ENCODE measurements at regions not wholly inside any gene's neighbourhood (a gene's known extent, or its start where the extent isn't known, plus 50 kb on each side); places are given as distances from the start of the nearest gene placed in this dataset.
"Not testable (repeated sequence)": the region's sequence is repeated elsewhere in the genome, so short reads cannot be mapped to it uniquely, and the experiment has no call there.

- DNase-seq (ENCODE audit: low spot score) = no peak
- intact Hi-C loops (cut with DNase I) = no loop called here
Measured at GRCh38 chr17:63019138-63019873, 53.3 kb downstream of the TANC2 start.

- intact Hi-C loops (cut with DNase I) = no loop called here
- no peak for DNase-seq (ENCODE audit: low spot score)
Measured at GRCh38 chr17:63022567-63022966, 56.5 kb downstream of the TANC2 start.

GRCh38 chr17:63023049-63023448 lies 57.0 kb downstream of the TANC2 start:
- intact Hi-C loops (cut with DNase I) = no loop called here
- no peak for DNase-seq (ENCODE audit: low spot score)

DNA sequence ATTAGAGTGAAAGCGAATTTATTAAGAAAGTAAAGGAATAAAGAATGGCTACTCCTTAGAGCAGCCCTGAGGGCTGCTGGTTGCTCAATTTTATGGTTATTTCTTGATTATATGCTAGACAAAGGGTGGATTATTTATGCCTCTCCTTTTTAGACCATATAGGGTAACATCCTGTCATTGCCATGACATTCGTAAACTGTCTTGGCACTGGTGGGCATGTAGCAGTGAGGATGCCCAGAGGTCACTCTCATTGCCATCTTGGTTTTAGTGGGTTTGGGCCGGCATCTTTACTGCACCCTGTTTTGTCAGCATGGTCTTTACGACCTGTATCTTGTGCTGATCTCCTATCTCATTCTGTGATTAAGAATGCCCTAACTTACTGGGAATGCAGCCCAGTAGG lies 58.2 kb downstream of the TANC2 start:
- no peak for DNase-seq (ENCODE audit: low spot score)
- intact Hi-C loops (cut with DNase I) = no loop called here

DNA sequence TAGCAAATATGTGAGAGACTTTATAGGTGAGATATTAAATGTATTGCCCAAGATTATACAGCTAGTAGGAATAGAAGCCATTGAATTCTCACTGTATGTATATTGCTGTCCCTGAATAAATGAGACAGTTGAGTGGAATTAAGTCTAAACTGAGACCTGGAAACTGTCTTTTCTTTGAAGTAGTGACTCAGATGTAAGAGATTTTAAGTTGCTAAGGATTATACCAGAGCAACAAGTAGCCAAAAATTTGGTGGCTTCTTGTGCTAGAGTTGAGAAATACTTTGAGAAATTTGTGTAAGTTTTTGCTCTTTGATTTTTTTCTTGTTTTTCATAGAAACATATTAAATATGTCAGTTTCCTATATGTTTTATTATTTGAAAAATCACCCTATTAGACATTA lies 58.7 kb downstream of the TANC2 start:
- DNase-seq (ENCODE audit: low spot score) = no peak
- intact Hi-C loops (cut with DNase I) = no loop called here

DNA sequence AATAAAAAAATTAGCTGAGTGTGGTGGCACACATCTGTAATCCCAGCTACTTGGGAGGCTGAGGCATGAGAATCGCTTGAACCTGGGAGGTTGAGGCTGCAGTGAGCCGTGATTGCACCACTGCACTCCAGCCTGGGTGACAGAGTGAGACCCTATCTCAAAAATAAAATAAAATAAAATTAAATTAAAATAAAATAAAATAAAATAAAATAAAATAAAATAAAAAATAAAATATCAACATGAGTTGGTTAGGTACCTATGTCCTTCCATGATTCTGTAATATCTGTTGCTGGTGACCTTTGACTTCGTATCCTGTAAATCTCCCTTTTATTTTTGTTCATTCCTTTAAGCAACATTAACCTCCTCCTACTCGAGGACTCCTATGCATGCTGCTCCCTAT lies 59.6 kb downstream of the TANC2 start:
- intact Hi-C loops (cut with DNase I); DNase-seq (ENCODE audit: low spot score): not testable (repeated sequence)

DNA sequence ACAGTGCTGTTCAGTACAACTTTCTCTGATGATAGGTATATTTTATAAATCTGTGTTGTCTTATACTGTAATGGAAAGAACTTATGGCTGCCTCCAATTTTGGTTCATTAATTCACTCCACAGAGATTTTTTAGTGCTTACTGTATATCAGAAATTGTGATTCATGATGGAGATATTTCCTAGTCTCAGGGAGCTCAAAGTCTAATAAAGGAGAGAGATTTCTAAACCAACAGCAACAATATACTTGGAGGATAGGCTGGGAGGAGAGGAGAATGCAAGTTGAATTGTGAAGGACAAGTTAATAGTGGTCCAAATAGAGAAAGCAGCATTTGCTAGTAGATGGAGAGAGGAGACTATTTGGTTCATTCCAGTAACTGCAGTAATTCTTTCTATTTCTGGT lies 63.5 kb downstream of the TANC2 start:
- intact Hi-C loops (cut with DNase I) = no loop called here
- DNase-seq (ENCODE audit: low spot score) = no peak

- intact Hi-C loops (cut with DNase I) = no loop called here
- no peak for DNase-seq (ENCODE audit: low spot score)
Measured at GRCh38 chr17:63032142-63032541, 66.1 kb downstream of the TANC2 start.

DNA sequence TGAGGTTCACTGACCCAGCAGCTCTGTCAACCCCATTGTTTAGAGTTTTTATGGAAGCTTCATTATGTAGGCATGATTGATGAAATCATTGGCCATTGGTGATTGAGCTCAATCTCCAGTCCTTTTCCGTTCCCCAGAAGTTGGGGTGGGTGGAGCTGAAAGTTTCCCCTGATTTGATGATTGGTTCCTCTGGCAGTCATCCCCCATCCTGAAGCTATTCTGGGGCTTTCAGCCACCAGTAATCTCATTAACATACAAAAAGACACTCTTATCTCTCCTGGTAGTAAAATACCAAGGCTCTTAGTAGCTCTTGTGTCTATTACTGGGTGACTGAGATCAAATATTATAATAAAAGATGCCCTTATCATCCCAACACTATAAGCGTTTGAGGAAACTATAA lies 67.1 kb downstream of the TANC2 start:
- DNase-seq (ENCODE audit: low spot score) = no peak
- intact Hi-C loops (cut with DNase I) = no loop called here

DNA sequence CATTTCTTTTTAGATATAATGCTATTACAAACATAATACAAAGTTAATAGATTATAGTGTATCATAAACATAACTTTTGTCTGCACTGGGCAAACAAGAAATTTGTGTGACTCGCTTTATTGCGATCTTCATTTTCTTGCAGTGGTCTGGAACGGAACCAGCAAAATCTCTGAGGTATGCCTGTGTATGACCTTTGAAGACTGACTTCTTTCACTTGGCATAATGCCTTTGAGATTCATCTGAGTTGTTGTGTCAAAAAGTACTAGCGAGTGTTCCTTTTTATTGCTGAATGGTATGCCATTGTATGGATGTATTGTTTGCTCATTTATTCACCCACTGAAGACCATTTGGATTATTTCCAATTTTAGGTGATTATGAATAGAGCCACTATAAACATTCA lies 69.2 kb downstream of the TANC2 start:
- DNase-seq (ENCODE audit: low spot score) = no peak
- intact Hi-C loops (cut with DNase I) = no loop called here

DNA sequence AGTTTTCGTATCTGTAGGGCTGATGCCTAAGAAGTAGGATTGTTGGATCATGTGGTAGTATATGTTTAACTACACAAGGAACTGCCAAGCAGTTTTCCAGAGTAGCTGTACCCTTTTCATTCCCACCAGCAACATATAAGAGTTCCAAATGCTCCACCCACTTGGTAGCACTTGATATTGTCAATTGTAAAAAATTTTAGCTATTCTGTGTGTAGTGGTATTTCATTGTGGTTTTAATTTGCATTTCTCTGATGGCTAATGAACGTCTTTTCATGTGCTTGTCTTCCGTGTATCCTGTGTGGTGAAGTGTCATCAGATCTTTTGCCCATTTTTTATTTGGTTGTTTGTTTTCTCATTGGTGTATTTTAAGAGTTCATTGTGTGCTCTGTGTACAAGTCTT lies 69.7 kb downstream of the TANC2 start:
- intact Hi-C loops (cut with DNase I) = no loop called here

GRCh38 chr17:63039342-63039741 lies 73.3 kb downstream of the TANC2 start:
- intact Hi-C loops (cut with DNase I) = no loop called here

More for the DNA sequence above, 69.7 kb downstream of the TANC2 start:
- DNase-seq (ENCODE audit: low spot score) = no peak

GRCh38 chr17:63039899-63040602 lies 74.0 kb downstream of the TANC2 start:
- intact Hi-C loops (cut with DNase I) = no loop called here
- DNase-seq (ENCODE audit: low spot score) = no peak

More at GRCh38 chr17:63039342-63039741, 73.3 kb downstream of the TANC2 start:
- DNase-seq (ENCODE audit: low spot score) = no peak

- DNase-seq (ENCODE audit: low spot score) = no peak
Measured at GRCh38 chr17:63040816-63041215, 74.8 kb downstream of the TANC2 start.

GRCh38 chr17:63041251-63041650 lies 75.2 kb downstream of the TANC2 start:
- intact Hi-C loops (cut with DNase I) = no loop called here
- DNase-seq (ENCODE audit: low spot score) = no peak

More at GRCh38 chr17:63040816-63041215, 74.8 kb downstream of the TANC2 start:
- intact Hi-C loops (cut with DNase I) = no loop called here

- no peak for DNase-seq (ENCODE audit: low spot score)
- intact Hi-C loops (cut with DNase I) = no loop called here
Measured at GRCh38 chr17:63041722-63042121, 75.7 kb downstream of the TANC2 start.

- no peak for DNase-seq (ENCODE audit: low spot score)
- intact Hi-C loops (cut with DNase I) = no loop called here
Measured at GRCh38 chr17:63042256-63042812, 76.3 kb downstream of the TANC2 start.

DNA sequence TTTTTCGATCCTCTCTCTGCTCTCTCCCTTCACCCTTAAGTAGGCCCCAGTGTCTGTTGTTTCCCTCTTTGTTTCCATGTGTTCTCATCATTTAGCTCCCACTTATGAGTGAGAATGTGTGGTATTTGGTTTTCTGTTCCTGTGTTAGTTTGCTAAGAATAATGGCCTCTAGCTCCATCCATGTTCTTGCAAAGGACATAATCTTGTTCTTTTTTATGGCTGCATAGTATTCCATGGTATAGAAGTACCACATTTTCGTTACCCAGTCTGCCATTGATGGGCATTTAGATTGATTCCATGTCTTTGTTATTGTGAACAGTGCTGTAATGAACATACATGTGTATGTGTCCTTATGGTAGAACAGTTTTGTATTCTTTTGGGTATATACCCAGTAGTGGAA lies 91.5 kb downstream of the TANC2 start:
- intact Hi-C loops (cut with DNase I); DNase-seq (ENCODE audit: low spot score): not testable (repeated sequence)

DNA sequence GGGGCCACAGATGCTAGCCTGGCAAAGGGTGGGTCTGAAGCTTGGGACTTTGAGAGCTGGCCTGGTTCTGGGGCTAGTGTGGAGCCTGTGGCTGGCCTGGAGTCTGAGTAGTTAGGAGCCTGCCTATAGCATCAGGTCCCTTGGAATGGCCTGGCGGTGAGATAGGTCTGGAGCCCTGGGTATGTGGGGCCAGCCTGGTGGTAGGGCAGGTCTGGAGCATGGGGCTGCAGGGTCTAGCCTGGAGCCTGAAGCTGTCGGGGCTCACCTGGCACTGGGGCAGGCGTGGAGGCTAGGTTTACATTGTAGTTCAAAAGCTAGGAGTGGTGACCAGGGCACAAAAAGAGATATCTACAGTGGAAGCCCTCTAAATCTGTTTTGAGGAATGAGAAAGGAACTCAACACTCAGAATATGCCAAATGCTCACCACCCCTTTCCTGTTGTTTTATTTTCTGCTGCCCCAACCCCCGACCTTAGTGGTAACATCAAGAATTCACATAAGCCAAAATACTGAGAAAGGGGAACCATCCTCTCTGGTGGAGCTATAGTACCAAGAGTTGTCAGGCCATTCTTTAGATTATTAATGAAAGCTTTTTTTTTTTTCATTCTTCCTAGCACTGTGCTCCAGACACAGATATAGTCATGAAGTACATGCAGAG lies 100.3 kb downstream of the TANC2 start:
- intact Hi-C loops (cut with DNase I) = no loop called here
- DNase-seq (ENCODE audit: low spot score) = no peak

DNA sequence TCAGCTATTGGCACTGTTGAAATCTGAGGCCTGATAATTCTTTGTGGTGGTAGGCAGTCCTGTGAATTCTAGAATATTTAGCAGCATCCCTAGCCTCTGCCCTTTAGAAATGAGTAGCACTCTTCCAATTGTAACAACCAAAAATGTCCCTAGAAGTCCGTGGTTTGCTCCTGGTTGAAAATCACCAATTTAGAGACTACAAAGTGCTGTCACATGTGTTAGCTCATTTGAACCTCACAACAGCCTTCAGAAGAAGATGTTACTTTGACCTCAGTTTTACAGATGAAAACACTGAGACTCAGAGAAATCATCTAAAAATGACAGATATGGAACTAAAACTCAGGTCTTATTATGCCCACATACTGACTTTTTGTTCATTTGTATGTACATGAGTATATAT lies 103.2 kb downstream of the TANC2 start:
- intact Hi-C loops (cut with DNase I) = no loop called here
- no peak for DNase-seq (ENCODE audit: low spot score)
